Fibroblast of mammary gland (primary cell): ENCODE measurements at regions not wholly inside any gene's neighbourhood (a gene's known extent, or its start where the extent isn't known, plus 50 kb on each side); places are given as distances from the start of the nearest gene placed in this dataset.

Experiments
- DNase-seq: peaks from one replicate; pipeline ENCODE4 v3.0.0-alpha.2; 2010; ENCODE audit warnings: low read depth
- H3K4me3 ChIP-seq: 2 replicates; pipeline ENCODE4 v1.5.1; 2011; ENCODE audit warnings: low read depth, mild to moderate bottlenecking, low read length, moderate library complexity; ENCODE audit not compliant: control insufficient read depth
- TF ChIP-seq, protein P1 (sequence below): conservative IDR thresholded peaks from 2 replicates; pipeline ENCODE4 v1.5.1; 2011; ENCODE audit warnings: low read depth, low read length, inconsistent platforms; ENCODE audit not compliant: control insufficient read depth, insufficient read depth

DNA sequence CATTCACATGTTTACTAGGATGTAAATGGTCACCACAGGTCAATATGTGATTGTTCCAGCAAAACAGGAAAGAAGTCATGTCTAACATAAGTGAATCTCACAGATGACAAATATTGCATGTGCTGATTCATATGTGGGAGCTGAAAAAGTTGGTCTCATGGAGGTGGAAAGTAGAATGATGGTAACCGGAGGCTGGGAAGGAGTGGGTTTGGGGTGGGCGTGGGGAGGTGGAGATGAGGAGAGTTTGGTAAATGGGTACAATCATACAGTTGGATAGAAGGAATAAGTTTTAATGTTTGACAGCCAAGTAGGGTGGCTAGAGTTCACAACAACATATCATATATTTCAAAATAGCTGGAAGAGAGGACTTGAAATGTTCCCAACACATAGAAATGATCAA, 83.8 kb upstream of the RANBP3L start:
- TF ChIP-seq, protein P1, sequence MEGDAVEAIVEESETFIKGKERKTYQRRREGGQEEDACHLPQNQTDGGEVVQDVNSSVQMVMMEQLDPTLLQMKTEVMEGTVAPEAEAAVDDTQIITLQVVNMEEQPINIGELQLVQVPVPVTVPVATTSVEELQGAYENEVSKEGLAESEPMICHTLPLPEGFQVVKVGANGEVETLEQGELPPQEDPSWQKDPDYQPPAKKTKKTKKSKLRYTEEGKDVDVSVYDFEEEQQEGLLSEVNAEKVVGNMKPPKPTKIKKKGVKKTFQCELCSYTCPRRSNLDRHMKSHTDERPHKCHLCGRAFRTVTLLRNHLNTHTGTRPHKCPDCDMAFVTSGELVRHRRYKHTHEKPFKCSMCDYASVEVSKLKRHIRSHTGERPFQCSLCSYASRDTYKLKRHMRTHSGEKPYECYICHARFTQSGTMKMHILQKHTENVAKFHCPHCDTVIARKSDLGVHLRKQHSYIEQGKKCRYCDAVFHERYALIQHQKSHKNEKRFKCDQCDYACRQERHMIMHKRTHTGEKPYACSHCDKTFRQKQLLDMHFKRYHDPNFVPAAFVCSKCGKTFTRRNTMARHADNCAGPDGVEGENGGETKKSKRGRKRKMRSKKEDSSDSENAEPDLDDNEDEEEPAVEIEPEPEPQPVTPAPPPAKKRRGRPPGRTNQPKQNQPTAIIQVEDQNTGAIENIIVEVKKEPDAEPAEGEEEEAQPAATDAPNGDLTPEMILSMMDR, result no peak
- H3K4me3 ChIP-seq, result no peak overlapping the region
- no peak for DNase-seq

DNA sequence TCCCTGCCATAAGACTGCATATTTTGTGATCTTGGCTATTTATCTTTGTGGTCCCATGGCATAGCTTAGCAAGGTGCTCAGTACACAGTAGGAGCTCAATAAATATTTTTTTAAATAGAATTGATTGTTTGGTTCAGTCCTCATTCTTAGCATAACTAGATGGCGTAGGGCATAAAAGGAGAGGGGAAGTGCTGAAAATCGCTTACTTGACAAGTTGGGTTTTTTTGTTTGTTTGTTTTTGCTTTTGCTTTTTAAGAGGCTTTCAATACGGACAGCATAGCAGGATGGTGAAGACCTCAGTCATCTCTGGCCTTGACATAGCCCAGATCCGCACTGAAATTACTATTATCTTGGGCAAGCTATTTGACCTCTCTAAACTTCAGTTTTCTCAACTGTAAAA, 86.6 kb upstream of the RANBP3L start:
- TF ChIP-seq, protein P1, result no peak
- no peak for DNase-seq
- no peak overlapping the region for H3K4me3 ChIP-seq

DNA sequence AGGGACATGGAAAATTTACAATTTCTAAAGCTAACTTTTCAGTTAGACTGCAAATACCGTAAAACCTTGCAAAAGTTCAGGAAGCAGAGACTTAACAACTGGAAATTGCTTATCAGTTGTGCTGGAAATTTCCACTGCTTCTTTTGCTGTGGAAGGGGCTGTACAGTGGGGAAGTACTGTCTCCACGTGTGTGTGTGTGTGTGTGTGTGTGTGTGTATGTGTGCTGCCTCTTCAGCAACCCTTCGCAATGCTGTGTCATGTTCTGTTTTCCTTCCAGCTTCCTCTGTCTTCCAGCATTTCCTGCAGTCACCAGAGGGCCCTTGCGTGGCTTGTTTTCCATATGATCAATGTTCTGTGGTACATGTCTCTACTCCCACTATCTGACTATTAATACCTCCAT, 87.5 kb upstream of the RANBP3L start:
- peak; percentile 77 for DNase-seq
- H3K4me3 ChIP-seq, result no peak overlapping the region
- TF ChIP-seq, protein P1, result no peak

DNA sequence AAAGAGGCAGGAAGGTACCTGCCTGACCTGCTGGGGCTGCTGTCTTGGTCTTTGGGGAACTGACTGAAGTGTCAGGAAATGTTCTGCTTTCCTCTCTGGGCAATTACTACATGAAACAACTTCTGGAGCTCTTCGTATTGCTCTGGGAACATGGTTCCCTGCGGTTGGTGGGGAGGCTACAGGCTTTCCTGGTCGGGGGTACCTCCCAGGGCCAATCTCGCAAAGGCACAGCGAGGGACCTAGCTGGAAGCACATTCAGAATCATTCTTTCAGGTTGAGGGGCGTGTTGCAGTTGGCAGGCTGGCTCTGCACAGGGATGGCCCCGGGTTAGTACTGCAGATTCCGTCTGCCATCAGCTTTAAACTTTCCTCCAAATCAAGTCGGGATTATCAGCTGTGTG, 88.9 kb upstream of the RANBP3L start:
- H3K4me3 ChIP-seq, result no peak overlapping the region
- TF ChIP-seq, protein P1, result no peak
- DNase-seq, result no peak

DNA sequence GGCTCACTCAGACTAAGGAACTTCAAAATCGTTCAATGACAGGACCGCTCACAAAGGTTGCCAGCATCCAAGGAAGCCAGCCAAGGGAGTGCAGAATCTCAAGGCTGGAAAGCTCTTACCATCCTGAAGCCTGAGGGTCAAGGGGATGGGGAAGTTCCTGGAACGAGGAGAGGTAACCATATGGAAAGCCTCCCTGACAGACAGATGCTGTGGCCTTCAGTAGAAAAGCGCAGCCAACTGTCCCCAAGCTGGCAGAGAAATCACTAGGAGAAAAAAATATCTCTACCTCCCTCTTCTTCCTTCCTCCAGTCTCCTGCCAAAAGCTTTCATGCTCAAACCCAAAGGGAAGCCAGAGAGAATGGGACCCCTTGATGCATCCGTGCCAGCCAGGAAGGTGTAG, 90.5 kb upstream of the RANBP3L start:
- TF ChIP-seq, protein P1, result no peak
- H3K4me3 ChIP-seq, result no peak overlapping the region
- DNase-seq, result no peak

DNA sequence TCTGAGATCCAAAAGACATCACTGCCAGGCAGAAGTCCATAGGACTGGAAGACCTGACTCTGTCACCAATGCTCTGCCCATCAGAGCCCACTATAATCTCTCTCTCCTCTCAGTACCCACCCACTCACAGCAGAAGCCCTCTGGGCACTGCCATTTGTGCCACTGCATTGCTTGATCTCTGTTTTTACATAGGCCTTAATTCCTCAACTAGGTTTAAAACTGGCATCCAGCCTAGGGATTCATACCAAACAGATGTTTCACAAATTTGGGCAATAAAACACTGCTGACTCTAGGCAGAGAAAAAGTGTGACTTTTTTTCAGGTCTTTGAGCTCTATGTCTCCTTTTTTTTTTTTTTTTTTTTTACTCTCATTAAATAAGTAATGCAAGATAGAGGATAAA, 91.1 kb upstream of the RANBP3L start:
- DNase-seq, result peak; percentile 78
- TF ChIP-seq, protein P1, result no peak
- no peak overlapping the region for H3K4me3 ChIP-seq

DNA sequence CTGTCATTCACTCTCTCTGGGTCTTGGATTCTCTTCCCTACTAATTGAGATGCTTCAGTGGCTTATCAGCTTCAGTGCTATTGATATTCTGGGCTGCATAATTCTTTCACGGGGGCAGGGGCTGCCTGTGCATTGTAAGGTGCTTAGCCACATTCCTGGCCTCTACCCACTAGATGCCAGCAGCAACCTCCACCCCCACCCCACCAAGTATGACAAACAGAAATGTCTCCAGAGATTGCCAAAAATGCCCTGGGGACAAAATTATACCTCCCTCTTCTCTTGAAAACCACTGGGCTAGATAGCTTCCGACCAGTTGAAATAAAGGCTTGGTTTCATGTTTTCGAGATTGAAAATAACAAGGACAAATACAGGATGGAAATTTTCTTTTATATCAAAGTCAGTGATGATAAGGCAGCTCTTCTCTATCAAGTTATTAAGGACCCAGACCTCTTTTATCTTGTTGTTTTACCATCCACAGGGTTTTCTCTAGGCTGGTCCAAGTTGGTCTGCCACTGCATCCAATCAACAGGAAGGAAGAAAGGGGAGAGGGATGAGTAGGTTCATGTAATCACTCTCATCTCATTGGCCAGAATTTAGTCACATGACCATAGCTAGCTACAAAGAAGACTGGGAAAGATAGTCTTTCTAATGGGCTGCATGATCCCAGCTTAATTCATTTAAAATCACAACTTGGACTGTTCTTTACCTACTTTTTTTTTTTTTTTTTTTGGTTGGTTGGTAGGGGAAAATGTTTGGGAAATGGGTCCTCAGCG, 92.1 kb upstream of the RANBP3L start:
- DNase-seq, result peak; percentile 13
- no peak overlapping the region for H3K4me3 ChIP-seq
- TF ChIP-seq, protein P1, result no peak
